HG02981 (cell line): ENCODE measurements at regions not wholly inside any gene's neighbourhood (a gene's known extent, or its start where the extent isn't known, plus 50 kb on each side); places are given as distances from the start of the nearest gene placed in this dataset.
"Not testable (repeated sequence)": the region's sequence is repeated elsewhere in the genome, so short reads cannot be mapped to it uniquely, and the experiment has no call there.

ENCODE experiments used
- ATAC-seq: cut with Tn5 transposase; IDR thresholded peaks from one replicate; pipeline ENCODE4 v1.9.1; 2021; ENCODE audit warnings: mild to moderate bottlenecking, moderate library complexity; ENCODE audit not compliant: unreplicated experiment

DNA sequence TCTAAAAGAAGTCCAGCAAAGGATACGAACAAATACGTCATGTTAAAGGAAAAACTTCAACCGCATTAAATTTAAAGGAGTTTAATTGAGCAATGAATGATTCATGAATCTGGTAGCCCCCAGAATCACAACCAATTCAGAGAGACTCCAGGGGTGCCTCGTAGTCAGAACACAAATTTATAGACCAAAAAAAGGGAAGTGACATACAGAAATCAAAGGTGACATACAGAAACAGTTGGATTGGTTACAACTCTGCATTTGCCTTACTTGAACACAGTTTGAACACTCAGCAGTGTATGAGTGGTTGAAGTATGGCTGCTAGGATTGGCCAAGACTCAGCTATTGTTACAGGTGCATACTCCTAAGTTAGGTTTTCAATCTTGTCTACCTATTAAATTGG, 59.5 kb upstream of the SERP2 start:
- ATAC-seq: not testable (repeated sequence)

- no peak for ATAC-seq
These were observed 55.9 kb upstream of the SERP2 start for GRCh38 chr13:44317752-44318151.

DNA sequence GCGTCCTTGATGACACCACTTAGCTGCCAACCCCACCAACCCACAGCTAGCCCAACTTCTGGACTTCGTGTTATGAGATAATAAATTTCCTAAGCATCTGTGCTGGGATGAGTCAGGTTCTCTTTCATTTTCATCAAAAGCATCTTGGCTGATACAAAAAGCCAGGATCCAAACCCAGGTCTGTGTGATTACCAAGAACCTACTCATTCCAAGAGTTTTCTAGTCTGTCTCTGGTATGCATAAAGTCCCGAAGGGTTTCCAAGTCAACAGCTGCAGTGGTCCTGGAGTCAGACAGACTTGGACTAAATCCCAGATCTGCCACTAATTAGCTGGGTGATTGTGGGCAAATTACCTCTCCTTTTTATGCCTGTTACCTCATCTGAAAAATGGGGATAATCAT, 55.5 kb upstream of the SERP2 start:
- no peak for ATAC-seq

DNA sequence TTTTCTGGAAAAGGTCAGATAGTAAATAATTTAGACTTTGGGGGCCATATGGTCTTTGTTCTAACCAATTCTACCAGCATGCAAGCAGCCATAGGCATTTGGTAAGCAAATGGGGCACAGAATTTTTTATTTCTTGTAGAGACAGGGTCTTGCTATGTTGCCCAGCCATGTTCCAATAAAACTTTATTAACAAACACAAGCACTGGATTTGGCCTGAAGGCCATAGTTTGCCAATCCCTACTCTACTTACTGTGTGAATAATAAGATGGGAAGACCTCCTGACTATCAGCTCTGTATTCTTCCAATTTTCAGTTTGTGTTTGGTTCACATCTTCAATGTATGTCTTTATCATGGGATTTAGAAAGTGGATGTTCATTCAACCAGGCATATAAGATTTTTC, 53.0 kb upstream of the SERP2 start:
- ATAC-seq: no peak

DNA sequence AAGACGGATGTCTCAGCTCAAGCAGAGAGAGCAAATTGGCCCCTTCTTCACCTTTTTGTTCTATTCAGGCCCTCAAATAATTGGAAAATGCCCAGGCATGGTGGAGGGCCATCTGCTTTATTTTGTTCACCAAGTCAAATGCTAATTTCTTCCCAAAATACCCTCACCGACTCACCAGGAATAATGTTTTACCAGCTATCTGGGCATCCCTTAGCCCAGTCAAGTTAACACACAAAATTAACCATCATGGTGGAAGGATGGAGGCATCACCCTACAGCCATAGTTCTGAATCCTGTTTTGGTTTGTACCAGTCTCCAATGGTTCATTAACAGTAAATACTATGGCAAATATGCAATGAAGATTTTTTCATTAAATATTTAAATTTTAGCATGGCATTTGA, 51.7 kb upstream of the SERP2 start:
- no peak for ATAC-seq

DNA sequence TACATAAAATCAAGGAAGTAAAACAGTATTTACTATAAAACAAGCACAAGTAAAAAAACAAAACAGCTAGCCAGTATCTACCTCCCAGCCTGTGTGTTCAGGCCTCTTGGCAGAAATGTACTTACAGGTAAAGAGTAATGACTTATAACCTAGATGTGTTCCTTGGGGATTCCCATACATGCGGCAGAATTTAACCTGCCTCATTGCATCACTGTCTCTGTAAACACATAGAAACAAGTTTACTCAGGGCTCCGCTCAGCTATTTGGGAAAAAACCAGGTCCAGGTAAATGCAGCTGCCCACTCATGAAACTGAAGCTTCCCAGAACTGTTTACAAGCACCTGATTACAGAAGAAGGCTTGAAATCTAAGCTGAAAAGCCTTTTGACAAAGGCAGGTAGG, 50.7 kb upstream of the SERP2 start:
- no peak for ATAC-seq

DNA sequence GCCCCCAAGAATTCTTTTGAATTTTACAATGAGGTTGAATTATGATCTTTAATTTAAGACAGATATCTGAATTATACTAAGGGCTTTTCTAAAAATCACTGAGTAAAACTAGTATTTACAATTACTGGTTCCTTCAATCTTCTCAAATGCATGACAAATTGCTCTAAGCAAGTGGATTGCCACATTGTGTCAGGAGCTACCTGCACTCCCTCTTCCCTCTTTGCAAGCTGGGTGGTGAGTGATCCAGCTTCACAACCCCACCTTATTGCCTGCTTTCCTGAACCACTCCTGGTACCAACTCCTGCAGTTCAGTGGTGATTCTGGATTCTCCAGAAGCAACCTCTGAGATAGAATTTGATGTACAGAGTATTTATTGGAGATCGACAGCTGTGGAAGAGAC, 49.9 kb upstream of the SERP2 start:
- no peak for ATAC-seq
